ENCODE measurements at regions not wholly inside any gene's neighbourhood (a gene's known extent, or its start where the extent isn't known, plus 50 kb on each side); places are given as distances from the start of the nearest gene placed in this dataset.
A peak's percentile ranks its signal among the peaks of the same experiment; 100 is the strongest.
"Not testable (repeated sequence)": the region's sequence is repeated elsewhere in the genome, so short reads cannot be mapped to it uniquely, and the experiment has no call there.

- DNase-seq = no peak
- Histone ChIP-seq H3K27me3 (no peaks in the 10 kb centered on the region), H3K4me1 (no peaks in the 10 kb centered on the region), H3K9me3 (replicated peaks) (no peaks in the 10 kb centered on the region), H3K27ac (no peak overlapping the region), H3K4me3 (no peak overlapping the region), H3K36me3 (no peaks in the 10 kb centered on the region)
These were observed 171.7 kb upstream of the CRBN start for GRCh38 chr3:3351226-3351625.

DNA sequence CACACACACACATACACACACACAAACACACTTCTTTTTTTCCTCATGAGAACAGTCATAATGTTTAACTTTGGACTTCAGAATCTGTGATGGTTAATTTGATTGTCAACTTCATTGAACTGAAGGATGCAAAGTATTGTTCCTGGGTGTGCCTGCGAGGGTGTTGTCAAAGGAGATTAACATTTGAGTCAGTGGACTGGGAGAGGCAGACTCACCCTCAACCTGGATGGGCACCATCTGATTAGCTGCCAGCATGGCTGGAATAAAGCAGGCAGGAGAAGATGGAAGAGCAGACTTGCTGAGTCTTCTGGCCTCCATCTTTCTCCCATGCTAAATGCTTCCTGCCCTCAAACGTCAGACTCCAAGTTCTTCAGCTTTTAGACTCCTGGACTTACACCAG lies 167.6 kb upstream of the CRBN start:
- not testable (repeated sequence) for H3K4me1 ChIP-seq; DNase-seq; H3K36me3 ChIP-seq; H3K9me3 ChIP-seq (replicated peaks); H3K27me3 ChIP-seq; H3K4me3 ChIP-seq; H3K27ac ChIP-seq

- Histone ChIP-seq H3K27me3 (no peaks in the 10 kb centered on the region), H3K9me3 (replicated peaks) (no peaks in the 10 kb centered on the region), H3K27ac (no peak overlapping the region), H3K4me3 (no peak overlapping the region), H3K36me3 (no peaks in the 10 kb centered on the region), H3K4me1 (no peaks in the 10 kb centered on the region)
- DNase-seq = no peak
These were observed 167.1 kb upstream of the CRBN start for GRCh38 chr3:3346556-3346955.

GRCh38 chr3:3342141-3342540 lies 162.7 kb upstream of the CRBN start:
- no peak for DNase-seq
- H3K9me3 ChIP-seq (replicated peaks) = no peaks in the 10 kb centered on the region
- H3K4me3 ChIP-seq = no peak overlapping the region
- no peaks in the 10 kb centered on the region for H3K27me3 ChIP-seq
- H3K36me3 ChIP-seq = no peaks in the 10 kb centered on the region
- no peak overlapping the region for H3K27ac ChIP-seq
- H3K4me1 ChIP-seq = no peaks in the 10 kb centered on the region

GRCh38 chr3:3340965-3341895 lies 161.7 kb upstream of the CRBN start:
- no peaks in the 10 kb centered on the region for H3K4me1 ChIP-seq
- DNase-seq = no peak
- no peak overlapping the region for H3K4me3 ChIP-seq
- no peak overlapping the region for H3K27ac ChIP-seq
- H3K36me3 ChIP-seq = no peaks in the 10 kb centered on the region
- no peaks in the 10 kb centered on the region for H3K27me3 ChIP-seq
- H3K9me3 ChIP-seq (replicated peaks) = no peaks in the 10 kb centered on the region

DNA sequence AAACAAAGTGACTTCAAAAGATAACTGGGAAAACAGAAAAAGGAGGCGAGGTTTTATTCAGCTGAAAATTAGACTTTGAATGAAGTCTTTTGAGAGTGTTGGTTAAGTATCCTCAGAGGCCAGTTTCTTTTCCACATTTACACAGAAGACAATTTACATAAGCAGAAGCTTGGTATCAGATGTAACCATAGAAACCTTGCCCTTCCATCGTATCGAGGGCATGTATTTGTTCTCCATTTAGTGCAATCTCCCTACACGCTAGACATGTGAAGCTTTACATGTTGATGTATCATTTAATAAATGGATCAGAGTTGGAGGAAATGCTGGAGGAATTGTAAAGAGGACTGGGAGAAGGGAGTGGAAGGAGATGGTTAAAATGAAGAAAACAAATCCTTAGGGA lies 161.0 kb upstream of the CRBN start:
- H3K36me3 ChIP-seq = no peaks in the 10 kb centered on the region
- H3K4me1 ChIP-seq = no peaks in the 10 kb centered on the region
- no peaks in the 10 kb centered on the region for H3K9me3 ChIP-seq (replicated peaks)
- H3K4me3 ChIP-seq = no peak overlapping the region
- H3K27ac ChIP-seq = no peak overlapping the region
- H3K27me3 ChIP-seq = no peaks in the 10 kb centered on the region
- DNase-seq = no peak

DNA sequence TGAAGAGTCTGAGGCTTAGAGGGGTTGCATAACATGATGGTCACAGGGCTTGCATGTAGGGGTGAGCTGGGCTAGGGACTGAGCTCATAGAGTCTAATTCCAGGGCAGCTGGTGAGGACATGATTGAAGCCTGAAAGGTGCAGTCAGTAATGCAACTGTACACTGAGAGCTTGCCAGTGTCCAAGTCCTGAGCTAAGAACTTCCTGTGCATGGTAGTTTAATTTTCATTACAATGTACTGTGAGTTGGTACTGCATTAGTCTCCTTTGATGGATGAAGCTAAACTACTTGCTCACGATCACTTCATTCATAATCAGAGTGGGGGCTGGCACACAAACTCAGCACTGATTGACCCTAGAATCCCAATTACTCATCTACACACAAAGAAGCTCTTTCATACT lies 156.4 kb upstream of the CRBN start:
- Histone ChIP-seq H3K9me3 (replicated peaks) (no peaks in the 10 kb centered on the region), H3K4me1 (no peaks in the 10 kb centered on the region), H3K4me3 (no peak overlapping the region), H3K27me3 (no peaks in the 10 kb centered on the region), H3K36me3 (no peaks in the 10 kb centered on the region), H3K27ac (no peak overlapping the region)
- DNase-seq = no peak

GRCh38 chr3:3334491-3334890 lies 155.0 kb upstream of the CRBN start:
- DNase-seq = no peak
- no peak overlapping the region for H3K27ac ChIP-seq
- no peak overlapping the region for H3K4me3 ChIP-seq
- no peaks in the 10 kb centered on the region for H3K36me3 ChIP-seq
- H3K4me1 ChIP-seq = no peaks in the 10 kb centered on the region
- H3K27me3 ChIP-seq = no peaks in the 10 kb centered on the region
- H3K9me3 ChIP-seq (replicated peaks) = no peaks in the 10 kb centered on the region

GRCh38 chr3:3333571-3333970 lies 154.1 kb upstream of the CRBN start:
- Histone ChIP-seq H3K27me3 (no peaks in the 10 kb centered on the region), H3K4me3 (no peak overlapping the region), H3K9me3 (replicated peaks) (no peaks in the 10 kb centered on the region), H3K27ac (no peak overlapping the region), H3K4me1 (no peaks in the 10 kb centered on the region), H3K36me3 (no peaks in the 10 kb centered on the region)
- DNase-seq = no peak

- H3K4me1 ChIP-seq = no peaks in the 10 kb centered on the region
- H3K4me3 ChIP-seq = no peak overlapping the region
- no peaks in the 10 kb centered on the region; the same call in 1 of the 2 replicates for H3K27me3 ChIP-seq
- no peaks in the 10 kb centered on the region for H3K9me3 ChIP-seq (replicated peaks)
- H3K27ac ChIP-seq = no peak overlapping the region
- no peak for DNase-seq
- no peaks in the 10 kb centered on the region for H3K36me3 ChIP-seq
These were observed 137.0 kb upstream of the CRBN start for GRCh38 chr3:3316521-3316920.

DNA sequence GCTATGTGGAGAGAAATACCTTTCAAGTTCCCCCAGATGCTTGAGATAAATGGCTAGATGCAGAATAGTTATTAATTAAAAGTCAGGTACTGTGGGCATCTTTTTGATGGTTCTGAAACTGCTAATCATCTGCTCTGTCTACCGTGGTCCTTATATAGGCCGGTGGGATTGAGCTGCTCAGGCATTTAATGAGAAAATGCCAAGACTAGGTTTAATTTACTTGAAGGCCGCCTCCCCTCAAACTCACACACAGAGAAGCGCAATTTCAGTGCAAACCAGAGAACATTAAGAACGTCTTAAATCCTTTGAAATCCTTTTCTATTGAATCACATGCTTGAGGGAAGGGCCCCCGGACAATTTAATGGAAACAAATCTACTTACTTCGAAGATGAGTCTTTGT lies 136.4 kb upstream of the CRBN start:
- Histone ChIP-seq H3K27ac (no peak overlapping the region), H3K27me3 (no peaks in the 10 kb centered on the region), H3K4me1 (no peaks in the 10 kb centered on the region), H3K9me3 (replicated peaks) (no peaks in the 10 kb centered on the region), H3K36me3 (no peaks in the 10 kb centered on the region), H3K4me3 (no peak overlapping the region)
- DNase-seq = no peak

GRCh38 chr3:3309887-3310286 lies 130.4 kb upstream of the CRBN start:
- DNase-seq = peak; percentile 6 to 29
- no peaks in the 10 kb centered on the region for H3K27me3 ChIP-seq
- H3K27ac ChIP-seq = no peak overlapping the region
- H3K4me3 ChIP-seq = no peak overlapping the region
- 0 out of 2 replicates have a peak, but pooled peaks cover 4% of the 10 kb centered on the region for H3K4me1 ChIP-seq
- no peaks in the 10 kb centered on the region for H3K9me3 ChIP-seq (replicated peaks)
- no peaks in the 10 kb centered on the region for H3K36me3 ChIP-seq

GRCh38 chr3:3308809-3309208 lies 129.3 kb upstream of the CRBN start:
- Histone ChIP-seq H3K27ac (no peak overlapping the region), H3K36me3 (no peaks in the 10 kb centered on the region), H3K4me3 (no peak overlapping the region), H3K4me1 (0 out of 2 replicates have a peak, but pooled peaks cover 4% of the 10 kb centered on the region), H3K27me3 (no peaks in the 10 kb centered on the region), H3K9me3 (replicated peaks) (no peaks in the 10 kb centered on the region)
- no peak for DNase-seq

- Histone ChIP-seq H3K27me3 (no peaks in the 10 kb centered on the region), H3K27ac (no peak overlapping the region), H3K36me3 (no peaks in the 10 kb centered on the region), H3K4me3 (no peak overlapping the region), H3K4me1 (0 out of 2 replicates have a peak, but pooled peaks cover 4% of the 10 kb centered on the region), H3K9me3 (replicated peaks) (no peaks in the 10 kb centered on the region)
- DNase-seq = no peak
These were observed 128.0 kb upstream of the CRBN start for GRCh38 chr3:3307491-3307890.

DNA sequence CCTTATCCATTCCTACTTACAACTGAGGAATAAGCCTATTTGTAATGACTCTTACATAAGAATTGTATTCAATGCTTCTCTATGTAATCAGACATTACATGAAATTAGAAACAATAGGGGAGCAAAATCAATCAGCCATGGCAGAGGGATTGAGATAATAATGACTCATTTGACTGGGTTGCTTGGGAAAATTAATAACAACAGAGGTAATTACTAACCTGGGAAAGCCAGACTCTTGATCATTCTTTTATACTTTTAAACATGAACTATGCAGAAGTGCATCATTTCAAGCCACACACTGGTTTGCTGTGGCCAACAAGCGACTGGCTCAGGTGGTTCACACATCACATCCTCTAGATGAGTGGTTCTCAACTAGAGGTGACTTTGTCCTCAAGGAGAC lies 126.3 kb upstream of the CRBN start:
- DNase-seq = no peak
- no peak overlapping the region for H3K4me3 ChIP-seq

GRCh38 chr3:3305084-3305483 lies 125.6 kb upstream of the CRBN start:
- H3K27me3 ChIP-seq = no peaks in the 10 kb centered on the region

More for the DNA sequence above, 126.3 kb upstream of the CRBN start:
- 0 out of 2 replicates have a peak, but pooled peaks cover 4% of the 10 kb centered on the region for H3K4me1 ChIP-seq
- H3K9me3 ChIP-seq (replicated peaks) = no peaks in the 10 kb centered on the region
- H3K36me3 ChIP-seq = no peaks in the 10 kb centered on the region
- H3K27ac ChIP-seq = no peak overlapping the region
- no peaks in the 10 kb centered on the region for H3K27me3 ChIP-seq

More at GRCh38 chr3:3305084-3305483, 125.6 kb upstream of the CRBN start:
- Histone ChIP-seq H3K4me1 (0 out of 2 replicates have a peak, but pooled peaks cover 3% of the 10 kb centered on the region), H3K4me3 (no peak overlapping the region), H3K9me3 (replicated peaks) (no peaks in the 10 kb centered on the region), H3K27ac (no peak overlapping the region), H3K36me3 (no peaks in the 10 kb centered on the region)
- DNase-seq = peak; percentile 7 to 18
